GM10266 (cell line): ENCODE measurements at regions not wholly inside any gene's neighbourhood (a gene's known extent, or its start where the extent isn't known, plus 50 kb on each side); places are given as distances from the start of the nearest gene placed in this dataset.

Experiments
- DNase-seq: peaks from one replicate; pipeline ENCODE4 v3.0.0; 2012; ENCODE audit errors: extremely low spot score
- CTCF ChIP-seq: IDR thresholded peaks from 2 replicates; pipeline ENCODE4 v1.5.1; 2012; ENCODE audit warnings: mild to moderate bottlenecking, low read depth; ENCODE audit not compliant: control insufficient read depth, insufficient read depth; ENCODE audit errors: missing control alignments

GRCh38 chr20:3325864-3326263 lies 81.6 kb downstream of the DNAAF9 start:
- TF ChIP-seq CTCF: no peak
- DNase-seq: no peak

GRCh38 chr20:3323398-3323797 lies 84.1 kb downstream of the DNAAF9 start:
- no peak for DNase-seq
- TF ChIP-seq CTCF: no peak

- DNase-seq: no peak
These were observed 79.4 kb upstream of the SLC4A11 start for GRCh38 chr20:3318226-3318884.

GRCh38 chr20:3316136-3316535 lies 77.1 kb upstream of the SLC4A11 start:
- no peak for TF ChIP-seq CTCF
- DNase-seq: no peak

More at GRCh38 chr20:3318226-3318884, 79.4 kb upstream of the SLC4A11 start:
- no peak for TF ChIP-seq CTCF

GRCh38 chr20:3315136-3315535 lies 76.1 kb upstream of the SLC4A11 start:
- DNase-seq: no peak
- TF ChIP-seq CTCF: no peak

GRCh38 chr20:3314391-3314790 lies 75.4 kb upstream of the SLC4A11 start:
- DNase-seq: no peak
- TF ChIP-seq CTCF: no peak

- DNase-seq: no peak
- TF ChIP-seq CTCF: no peak
These were observed 74.7 kb upstream of the SLC4A11 start for GRCh38 chr20:3313683-3314065.
